Ovary (tissue), 3 donors: ENCODE measurements at regions not wholly inside any gene's neighbourhood (a gene's known extent, or its start where the extent isn't known, plus 50 kb on each side); places are given as distances from the start of the nearest gene placed in this dataset.

ENCODE experiments used
- POLR2A ChIP-seq: fragments of 450-650 bp; IDR thresholded peaks from one replicate; pipeline ENCODE4 v1.6.1; 2017; ENCODE audit warnings: antibody characterized with exemption, mild to moderate bottlenecking, moderate library complexity
- TF ChIP-seq, protein P1 (sequence below), 3 donors: fragments of 450-650 bp in 2 of 3; fragments of 200-600 bp in 1 of 3; IDR thresholded peaks; one replicate each; pipeline versions ENCODE4 v1.5.1 to v1.8.0; 2016 to 2022; ENCODE audit warnings: antibody characterized with exemption in 3 of 3, mild to moderate bottlenecking in 1 of 3
- donor health status: DM: no; HTN: no; CAD: no.

DNA sequence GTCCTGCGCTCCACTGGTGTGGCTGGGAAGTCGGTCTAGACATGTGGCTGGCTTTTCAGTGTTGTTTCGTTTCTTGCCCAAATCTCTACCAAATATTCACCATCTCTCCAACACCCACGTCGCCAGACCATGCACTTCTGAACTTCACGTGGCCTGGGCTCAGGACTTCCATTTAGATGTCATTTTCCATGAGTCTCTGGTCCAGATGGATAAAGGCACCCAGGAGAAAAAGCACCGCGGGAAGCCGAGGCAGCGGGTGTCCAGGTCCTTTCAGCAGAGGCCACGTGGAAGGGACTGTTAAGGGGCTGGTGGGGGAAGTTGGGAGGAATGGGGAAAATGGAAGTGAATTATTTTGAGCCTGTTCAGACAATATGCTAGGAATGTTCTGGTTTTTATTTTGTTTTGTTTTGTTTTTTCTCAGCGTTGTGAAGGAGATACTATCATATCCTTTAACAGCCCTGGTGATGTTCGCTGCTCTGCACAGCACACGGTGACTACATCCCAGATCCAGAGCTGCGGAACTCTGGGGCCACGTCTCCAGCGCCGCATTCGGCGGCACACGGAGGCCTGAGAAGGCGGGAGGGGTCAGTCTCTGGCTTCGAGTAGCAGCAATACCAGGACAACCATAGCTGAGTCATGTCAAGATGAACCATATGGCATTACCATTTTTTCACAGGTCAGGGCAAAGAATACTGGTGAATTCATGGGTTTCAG, 230.3 kb downstream of the THBS2 start:
- TF ChIP-seq, protein P1, sequence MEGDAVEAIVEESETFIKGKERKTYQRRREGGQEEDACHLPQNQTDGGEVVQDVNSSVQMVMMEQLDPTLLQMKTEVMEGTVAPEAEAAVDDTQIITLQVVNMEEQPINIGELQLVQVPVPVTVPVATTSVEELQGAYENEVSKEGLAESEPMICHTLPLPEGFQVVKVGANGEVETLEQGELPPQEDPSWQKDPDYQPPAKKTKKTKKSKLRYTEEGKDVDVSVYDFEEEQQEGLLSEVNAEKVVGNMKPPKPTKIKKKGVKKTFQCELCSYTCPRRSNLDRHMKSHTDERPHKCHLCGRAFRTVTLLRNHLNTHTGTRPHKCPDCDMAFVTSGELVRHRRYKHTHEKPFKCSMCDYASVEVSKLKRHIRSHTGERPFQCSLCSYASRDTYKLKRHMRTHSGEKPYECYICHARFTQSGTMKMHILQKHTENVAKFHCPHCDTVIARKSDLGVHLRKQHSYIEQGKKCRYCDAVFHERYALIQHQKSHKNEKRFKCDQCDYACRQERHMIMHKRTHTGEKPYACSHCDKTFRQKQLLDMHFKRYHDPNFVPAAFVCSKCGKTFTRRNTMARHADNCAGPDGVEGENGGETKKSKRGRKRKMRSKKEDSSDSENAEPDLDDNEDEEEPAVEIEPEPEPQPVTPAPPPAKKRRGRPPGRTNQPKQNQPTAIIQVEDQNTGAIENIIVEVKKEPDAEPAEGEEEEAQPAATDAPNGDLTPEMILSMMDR (IDR thresholded peaks at IDR 0.05), result no peak
- no peak for TF ChIP-seq POLR2A
